ENCODE measurements at regions not wholly inside any gene's neighbourhood (a gene's known extent, or its start where the extent isn't known, plus 50 kb on each side); places are given as distances from the start of the nearest gene placed in this dataset.

- CTCF ChIA-PET = no interaction called here
Observed at GRCh38 chr9:134505032-134505431, 136.6 kb upstream of the COL5A1 start.

GRCh38 chr9:134509281-134509680 is 132.3 kb upstream of the COL5A1 start:
- Histone ChIP-seq H3K27ac (ENCODE audit: low read depth, low read length) (no peak overlapping the region), H3K27me3 (ENCODE audit: control insufficient read depth, insufficient read depth, low read length) (no peaks in the 10 kb centered on the region), H3K4me3 (ENCODE audit: low read depth, low read length) (no peak overlapping the region), H3K9me3 (ENCODE audit: control insufficient read depth, insufficient read depth, low read length) (peaks cover 2% of the 10 kb centered on the region)
- ChIA-PET POLR2A (no interaction called here), CTCF (no interaction called here)
- DNase-seq (ENCODE audit: low read depth, low spot score) = no peak
- no peak for TF ChIP-seq CTCF (IDR thresholded peaks at IDR 0.05; ENCODE audit: low read depth, low read length)

More at GRCh38 chr9:134505032-134505431, 136.6 kb upstream of the COL5A1 start:
- H3K27ac ChIP-seq (ENCODE audit: low read depth, low read length) = no peak overlapping the region
- DNase-seq (ENCODE audit: low read depth, low spot score) = no peak
- no peak for TF ChIP-seq CTCF (IDR thresholded peaks at IDR 0.05; ENCODE audit: low read depth, low read length)
- H3K9me3 ChIP-seq (ENCODE audit: control insufficient read depth, insufficient read depth, low read length) = peaks cover 11% of the 10 kb centered on the region
- H3K27me3 ChIP-seq (ENCODE audit: control insufficient read depth, insufficient read depth, low read length) = peaks cover 13% of the 10 kb centered on the region
- H3K4me3 ChIP-seq (ENCODE audit: low read depth, low read length) = no peak overlapping the region
- POLR2A ChIA-PET = no interaction called here

GRCh38 chr9:134509817-134510216 is 131.8 kb upstream of the COL5A1 start:
- ChIA-PET CTCF (no interaction called here), POLR2A (no interaction called here)
- no peak overlapping the region for H3K4me3 ChIP-seq (ENCODE audit: low read depth, low read length)
- H3K27ac ChIP-seq (ENCODE audit: low read depth, low read length) = no peak overlapping the region
- DNase-seq (ENCODE audit: low read depth, low spot score) = no peak
- TF ChIP-seq CTCF (IDR thresholded peaks at IDR 0.05; ENCODE audit: low read depth, low read length) = no peak
- H3K9me3 ChIP-seq (ENCODE audit: control insufficient read depth, insufficient read depth, low read length) = peaks cover 8% of the 10 kb centered on the region
- H3K27me3 ChIP-seq (ENCODE audit: control insufficient read depth, insufficient read depth, low read length) = no peaks in the 10 kb centered on the region

- CTCF ChIA-PET = interaction anchor here (0.6 to 1.5 kb wide), 2 partner anchors 65 to 95 kb away, joined by 3 to 4 read pairs; no protein-coding TSS in a partner anchor
- no peak overlapping the region for H3K27ac ChIP-seq (ENCODE audit: low read depth, low read length)
- H3K9me3 ChIP-seq (ENCODE audit: control insufficient read depth, insufficient read depth, low read length) = peaks cover 17% of the 10 kb centered on the region
- no peak for DNase-seq (ENCODE audit: low read depth, low spot score)
- no peak overlapping the region for H3K4me3 ChIP-seq (ENCODE audit: low read depth, low read length)
- no peaks in the 10 kb centered on the region for H3K27me3 ChIP-seq (ENCODE audit: control insufficient read depth, insufficient read depth, low read length)
- no peak for TF ChIP-seq CTCF (IDR thresholded peaks at IDR 0.05; ENCODE audit: low read depth, low read length)
- POLR2A ChIA-PET = interaction anchor here (1.4 kb wide), 1 partner anchor 12 kb away, joined by 4 read pairs; no protein-coding TSS in a partner anchor
Observed at GRCh38 chr9:134514503-134514902, 127.1 kb upstream of the COL5A1 start.

- POLR2A ChIA-PET = interaction anchor here (1.4 kb wide), 1 partner anchor 12 kb away, joined by 4 read pairs; no protein-coding TSS in a partner anchor
- no peaks in the 10 kb centered on the region for H3K27me3 ChIP-seq (ENCODE audit: control insufficient read depth, insufficient read depth, low read length)
- CTCF ChIA-PET = interaction anchor here (0.6 to 1.5 kb wide), 2 partner anchors 65 to 94 kb away, joined by 3 to 4 read pairs; no protein-coding TSS in a partner anchor
- H3K27ac ChIP-seq (ENCODE audit: low read depth, low read length) = no peak overlapping the region
- DNase-seq (ENCODE audit: low read depth, low spot score) = no peak
- H3K9me3 ChIP-seq (ENCODE audit: control insufficient read depth, insufficient read depth, low read length) = peaks cover 17% of the 10 kb centered on the region
- TF ChIP-seq CTCF (IDR thresholded peaks at IDR 0.05; ENCODE audit: low read depth, low read length) = no peak
- no peak overlapping the region for H3K4me3 ChIP-seq (ENCODE audit: low read depth, low read length)
Observed at GRCh38 chr9:134515026-134515821, 126.4 kb upstream of the COL5A1 start.

Data from AG04450 (cell line).